ENCODE measurements at regions not wholly inside any gene's neighbourhood (a gene's known extent, or its start where the extent isn't known, plus 50 kb on each side); places are given as distances from the start of the nearest gene placed in this dataset.
"Not testable (repeated sequence)": the region's sequence is repeated elsewhere in the genome, so short reads cannot be mapped to it uniquely, and the experiment has no call there.

DNA sequence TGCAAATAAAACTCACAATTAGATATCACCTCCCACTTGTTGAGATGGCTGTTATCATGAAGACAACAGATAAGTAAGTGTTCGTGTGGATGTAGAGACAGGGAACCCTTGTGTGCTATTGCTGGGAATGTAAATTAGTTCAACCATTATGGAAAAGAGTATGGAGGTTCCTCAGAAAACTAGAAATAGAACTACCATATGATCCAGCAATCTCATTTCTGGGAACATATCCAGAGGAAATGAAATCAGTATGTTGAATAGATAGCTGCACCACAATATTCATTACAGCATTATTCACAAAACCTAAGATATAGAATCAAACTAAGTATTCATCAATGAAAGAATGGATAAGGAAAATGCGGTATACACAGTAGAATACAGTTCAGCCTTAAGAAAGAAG lies 418.7 kb upstream of the CNTN6 start:
- no peak for DNase-seq

DNA sequence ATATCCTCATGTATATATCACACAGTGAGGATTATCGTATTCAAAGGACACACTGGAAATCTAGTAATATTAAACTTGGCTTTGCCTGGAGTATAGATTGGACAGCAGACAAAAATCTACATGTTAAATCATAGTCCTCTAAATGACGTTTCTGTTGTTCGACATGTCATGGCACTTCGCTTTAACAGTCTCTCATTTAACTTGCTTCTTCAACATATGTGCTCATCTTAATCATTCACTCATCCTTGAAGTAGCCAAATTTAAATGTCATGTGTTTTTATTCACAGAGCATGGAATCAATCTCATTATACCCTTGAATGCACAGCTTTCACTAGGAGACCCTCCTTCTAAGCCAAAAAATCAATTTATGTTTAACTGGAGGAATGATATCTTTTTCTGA lies 417.0 kb upstream of the CNTN6 start:
- DNase-seq: no peak

DNA sequence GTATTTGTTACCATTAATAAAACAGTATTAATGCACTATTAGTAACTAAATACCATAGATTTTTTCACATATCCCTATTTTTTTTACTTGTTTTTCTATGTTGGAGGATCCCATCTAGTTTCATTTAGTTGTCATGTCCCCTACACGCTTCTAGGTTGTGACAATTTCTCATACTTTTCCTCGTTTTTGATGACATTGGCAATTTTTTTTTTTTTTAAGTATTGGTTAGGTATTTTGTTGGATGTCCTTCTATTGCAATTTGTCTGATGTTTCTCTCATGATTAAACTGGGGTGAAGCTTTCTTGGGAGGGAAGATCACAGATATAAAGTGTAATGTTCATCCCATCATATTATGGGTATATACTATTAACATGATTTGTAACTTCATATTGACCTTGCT lies 409.1 kb upstream of the CNTN6 start:
- DNase-seq: no peak

DNA sequence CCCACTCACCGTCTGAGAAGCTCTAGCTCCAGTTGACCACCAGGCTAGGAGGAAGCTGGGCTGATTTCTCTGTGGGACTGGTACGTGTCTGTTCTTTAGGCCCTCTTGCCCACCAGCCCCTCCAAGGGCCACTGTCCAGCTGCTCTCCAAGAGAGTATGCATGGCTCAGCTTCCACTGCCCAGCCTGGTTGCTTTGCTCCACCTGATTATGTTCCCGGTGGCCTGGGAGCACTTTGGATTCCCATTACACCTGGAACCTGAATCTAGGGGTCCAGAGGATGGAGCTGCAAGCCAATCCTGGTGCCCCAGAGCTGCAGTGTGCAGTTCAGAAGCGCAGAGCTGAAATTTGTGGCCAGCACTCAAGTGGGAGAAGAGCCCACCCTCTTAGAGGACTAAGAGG lies 402.1 kb upstream of the CNTN6 start:
- no peak for DNase-seq

DNA sequence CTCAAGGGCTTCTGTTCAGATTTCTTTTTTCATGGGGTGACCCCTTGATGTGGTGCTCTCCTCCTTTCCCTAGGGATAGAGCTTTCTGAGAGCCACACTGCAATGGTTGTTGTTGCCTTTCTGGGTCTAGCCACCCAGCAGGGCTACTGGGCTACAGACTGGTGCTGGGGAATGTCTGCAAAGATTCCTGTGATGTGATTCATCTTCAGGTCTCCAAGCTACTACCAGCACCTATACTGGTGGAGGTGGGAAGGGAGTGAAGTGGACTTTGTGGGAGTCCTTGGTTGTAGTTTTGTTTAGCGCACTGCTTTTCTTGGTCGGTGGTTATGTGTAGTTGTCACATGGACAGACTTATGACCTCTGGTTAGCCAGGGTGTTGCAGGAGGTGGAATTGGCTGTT lies 392.3 kb upstream of the CNTN6 start:
- DNase-seq: no peak

DNA sequence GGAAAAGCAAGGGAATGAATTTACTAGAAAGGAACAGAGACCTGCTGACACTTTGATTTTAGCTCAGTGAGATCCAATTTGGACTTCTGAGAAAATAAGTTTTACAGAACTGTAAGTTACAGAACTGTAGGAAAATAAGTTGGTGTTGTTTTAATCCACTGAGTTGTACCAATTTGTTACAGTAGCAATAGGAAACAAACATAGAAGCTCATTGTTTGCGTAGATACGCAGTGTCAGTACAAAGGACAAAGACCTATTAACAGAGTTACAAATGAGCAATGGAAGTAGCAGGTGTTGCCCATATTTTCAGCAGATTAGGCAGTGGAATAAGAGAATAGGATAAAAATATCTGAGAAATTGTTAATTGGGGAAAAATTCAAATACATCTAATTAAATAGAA lies 385.8 kb upstream of the CNTN6 start:
- no peak for DNase-seq

DNA sequence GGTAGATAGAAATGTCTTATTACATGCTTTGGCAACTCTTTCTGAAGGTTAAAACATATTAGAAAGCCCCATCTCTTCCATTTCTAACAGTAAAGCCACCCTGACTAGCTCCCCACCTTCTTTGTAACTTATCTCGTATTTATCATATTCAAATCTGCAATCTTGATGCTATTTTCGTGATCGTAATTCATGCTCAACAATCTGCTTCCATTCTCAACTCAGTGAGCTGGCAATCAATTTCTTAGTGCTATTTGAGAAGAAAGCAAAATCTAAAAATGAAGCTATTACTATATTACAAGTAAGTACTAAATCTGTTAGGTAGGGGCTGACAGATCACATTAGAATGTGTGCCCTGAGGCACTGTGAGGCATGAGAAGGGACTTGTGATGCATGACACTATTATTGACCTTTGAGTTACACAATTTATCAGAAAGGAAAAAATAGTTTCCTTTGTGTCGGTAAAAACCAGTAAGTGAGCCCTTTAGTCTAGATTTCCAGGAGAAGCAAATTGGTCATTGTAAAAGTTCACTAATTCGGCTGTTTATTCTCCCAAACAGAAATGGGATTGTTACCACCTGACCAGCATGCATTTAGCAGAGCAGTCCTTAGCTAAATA lies 379.7 kb upstream of the CNTN6 start:
- DNase-seq: no peak

DNA sequence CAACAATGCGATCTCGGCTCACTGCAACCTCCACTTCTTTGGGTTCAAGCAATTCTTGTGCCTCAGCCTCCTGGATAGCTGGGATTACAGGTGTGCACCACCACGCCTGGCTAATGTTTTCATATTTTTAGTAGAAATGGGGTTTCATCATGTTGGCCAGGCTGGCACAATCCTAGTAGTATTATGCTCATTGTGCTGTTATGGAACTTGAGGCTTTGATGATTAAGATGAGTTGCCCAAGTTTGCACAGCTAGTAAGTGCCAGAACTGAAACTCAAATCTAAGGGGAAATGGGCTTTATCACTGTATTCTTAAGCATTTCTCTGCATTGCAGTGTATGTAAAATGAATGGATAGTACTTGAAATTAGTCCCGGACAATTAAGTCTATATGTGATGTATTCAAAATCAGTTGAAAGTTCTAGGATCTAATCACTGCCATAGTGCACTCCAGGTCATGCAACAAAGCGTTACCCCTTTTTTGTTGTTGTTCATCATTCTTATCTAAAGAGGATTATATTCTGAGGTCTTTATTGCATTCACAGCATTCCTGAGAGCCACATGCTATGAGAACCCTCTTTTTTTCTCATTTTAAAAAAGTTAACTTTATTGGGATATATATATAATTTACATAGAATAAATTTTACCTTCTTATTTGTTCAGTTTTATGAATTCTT lies 378.7 kb upstream of the CNTN6 start:
- no peak for DNase-seq

DNA sequence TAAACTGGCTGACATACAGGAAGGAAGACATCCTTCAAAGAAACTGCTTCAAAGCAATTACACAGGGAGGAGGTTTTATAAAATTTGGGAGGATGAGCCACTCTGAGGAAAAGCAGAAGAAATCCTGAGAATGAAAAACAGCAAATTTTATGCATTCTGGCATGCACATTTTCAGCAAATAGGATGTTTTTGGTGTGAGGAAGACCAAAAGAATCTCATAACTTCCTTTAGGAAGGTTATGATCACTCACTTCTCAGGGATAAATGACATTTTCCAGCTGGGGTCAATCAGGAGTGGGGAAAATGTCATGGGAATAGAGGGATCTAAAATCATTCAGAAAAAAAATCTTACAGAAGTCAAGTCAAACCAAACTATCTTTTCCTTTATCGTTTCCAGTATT lies 371.7 kb upstream of the CNTN6 start:
- no peak for DNase-seq

DNA sequence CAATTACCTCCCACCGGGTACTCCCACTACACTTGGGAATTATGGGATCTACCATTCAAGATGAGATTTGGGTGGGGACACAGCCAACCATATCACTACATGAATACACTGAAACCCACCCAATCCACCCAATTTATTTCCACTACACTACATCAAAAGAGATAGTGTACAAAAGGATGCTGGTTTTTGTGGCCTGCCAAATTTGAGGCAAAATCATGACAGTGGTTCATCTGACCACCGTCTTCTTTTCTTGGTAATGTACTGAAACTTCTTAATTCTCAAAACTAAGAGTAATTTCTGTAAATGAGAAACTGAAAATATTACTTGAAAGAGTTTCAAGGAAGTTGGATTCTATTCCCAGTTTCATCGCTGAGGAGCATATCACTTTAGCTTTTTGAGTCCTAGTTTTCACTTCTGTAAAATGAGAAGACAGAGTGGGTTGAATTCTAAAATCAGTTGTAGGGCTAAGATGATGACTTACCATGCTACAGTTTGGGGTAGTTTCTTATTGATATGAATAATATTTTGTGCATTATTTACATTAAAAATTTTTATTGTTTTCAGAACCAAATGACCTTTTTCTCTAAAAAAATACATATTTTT lies 360.4 kb upstream of the CNTN6 start:
- no peak for DNase-seq

DNA sequence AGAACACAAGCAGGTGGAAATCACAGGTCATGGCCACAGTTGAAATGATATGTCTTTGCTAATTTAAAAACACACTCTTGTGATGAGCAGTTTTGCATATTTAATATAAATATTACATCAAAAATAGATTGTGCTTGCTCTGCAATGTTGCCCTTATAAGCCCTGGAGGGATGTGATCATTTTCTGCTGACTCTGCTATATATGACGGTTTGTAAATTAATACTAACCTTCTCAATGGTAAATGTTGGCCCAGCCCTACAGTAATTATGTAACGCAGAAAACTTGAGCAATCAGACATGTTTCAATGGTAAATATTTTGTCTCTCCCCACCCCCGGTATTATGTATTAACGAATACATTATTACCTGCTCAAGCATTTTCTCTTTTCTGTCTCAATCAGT lies 359.5 kb upstream of the CNTN6 start:
- no peak for DNase-seq

DNA sequence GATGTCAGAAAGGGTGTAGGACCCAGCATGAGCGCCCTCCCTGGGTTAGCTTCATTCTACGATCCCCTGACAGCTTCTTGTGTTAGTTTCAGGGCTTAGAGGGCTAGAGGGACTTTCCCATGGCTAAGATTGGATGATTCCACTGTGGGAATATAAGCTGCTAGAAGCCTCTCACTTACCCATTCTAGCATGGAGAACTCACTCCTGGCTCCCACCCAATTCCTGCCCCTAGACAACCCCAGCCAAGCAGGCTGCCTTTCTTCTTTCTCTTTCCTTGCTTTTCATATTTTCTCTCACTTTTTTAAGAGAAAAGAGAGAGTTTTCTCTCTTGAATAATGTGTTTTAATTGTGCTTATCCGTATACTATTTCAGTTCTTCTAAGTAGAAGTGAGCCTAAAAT lies 335.1 kb upstream of the CNTN6 start:
- DNase-seq: no peak

DNA sequence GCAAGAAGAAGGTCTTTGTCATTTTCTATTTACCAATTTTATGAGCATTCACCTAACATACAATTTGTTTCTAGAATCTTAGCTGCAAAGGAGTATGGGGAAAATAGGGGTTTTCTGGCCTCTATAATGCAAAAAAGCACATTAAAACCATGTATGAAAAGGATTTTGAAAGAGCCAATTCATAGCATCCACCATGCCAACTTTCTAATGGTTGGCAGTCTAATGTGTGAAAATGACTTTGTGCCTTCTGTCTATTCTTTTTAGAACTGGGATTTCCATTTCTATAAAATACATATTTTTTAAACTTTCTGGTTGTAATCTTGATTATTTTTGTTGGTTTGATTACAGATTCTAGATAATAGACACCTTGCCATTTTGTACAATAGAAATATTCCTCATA lies 333.7 kb upstream of the CNTN6 start:
- no peak for DNase-seq

DNA sequence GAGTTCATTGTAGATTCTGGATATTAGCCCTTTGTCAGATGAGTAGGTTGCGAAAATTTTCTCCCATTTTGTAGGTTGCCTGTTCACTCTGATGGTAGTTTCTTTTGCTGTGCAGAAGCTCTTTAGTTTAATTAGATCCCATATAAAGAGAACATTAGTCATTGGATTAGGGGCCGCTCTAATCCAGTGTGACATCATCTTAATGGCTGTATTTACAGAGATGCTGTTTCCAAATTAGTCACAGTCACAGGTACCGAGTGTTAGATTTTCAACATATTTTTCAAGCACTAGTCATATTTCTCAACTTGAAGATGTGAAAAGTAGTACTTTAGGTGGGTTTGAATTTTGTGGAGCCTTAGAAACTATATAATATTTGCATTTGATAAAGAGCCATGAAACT lies 319.4 kb upstream of the CNTN6 start:
- not testable (repeated sequence) for DNase-seq

DNA sequence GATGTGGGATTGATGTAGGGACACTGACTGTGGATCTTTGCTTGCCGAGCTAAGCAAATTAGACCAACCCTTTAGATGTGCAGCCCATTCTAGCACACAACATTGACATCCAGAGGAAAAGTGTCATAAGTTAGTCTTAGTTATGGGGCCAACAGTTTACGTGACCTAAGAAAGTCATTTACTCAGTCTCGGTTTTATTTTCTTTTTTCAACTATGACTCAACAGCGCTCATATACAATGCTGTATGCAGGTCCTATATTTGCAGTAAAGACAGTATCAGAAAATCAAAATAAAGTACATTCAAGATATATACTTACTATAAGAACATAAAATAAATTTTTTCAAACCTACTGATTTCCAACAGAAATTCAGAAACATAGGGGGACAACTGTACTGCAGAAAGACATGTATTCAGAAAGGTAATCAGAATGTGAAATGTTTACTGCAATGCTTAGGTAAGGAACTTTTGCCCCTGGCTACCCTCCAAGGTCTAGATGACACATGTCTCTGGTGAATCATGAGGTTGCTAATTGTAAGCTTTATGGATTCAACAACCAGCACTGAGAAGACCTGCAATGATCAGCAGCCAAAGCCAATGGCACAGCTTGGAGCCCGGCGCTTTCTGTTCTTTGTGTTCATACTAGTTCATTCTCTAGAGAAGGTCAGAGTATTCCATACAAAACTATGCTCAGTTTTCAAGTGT lies 317.5 kb upstream of the CNTN6 start:
- no peak for DNase-seq

DNA sequence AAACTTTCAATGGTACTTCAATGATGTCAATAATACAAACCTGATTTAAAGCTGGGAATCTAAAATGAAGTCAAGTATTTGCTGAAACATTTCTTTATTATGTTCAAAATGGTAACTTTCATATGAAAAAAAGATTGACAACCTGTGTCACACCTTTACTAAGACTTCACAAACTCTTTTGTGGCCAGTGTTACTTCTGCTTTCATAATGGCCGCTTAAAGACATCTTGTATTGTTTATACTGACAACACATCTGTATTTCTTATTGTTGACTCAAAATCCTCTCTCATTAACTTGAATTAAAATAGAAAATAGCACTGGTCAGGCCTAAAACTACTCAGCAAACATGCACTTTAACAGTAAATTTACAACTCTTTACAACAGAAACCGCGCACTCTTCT lies 312.3 kb upstream of the CNTN6 start:
- DNase-seq: no peak

DNA sequence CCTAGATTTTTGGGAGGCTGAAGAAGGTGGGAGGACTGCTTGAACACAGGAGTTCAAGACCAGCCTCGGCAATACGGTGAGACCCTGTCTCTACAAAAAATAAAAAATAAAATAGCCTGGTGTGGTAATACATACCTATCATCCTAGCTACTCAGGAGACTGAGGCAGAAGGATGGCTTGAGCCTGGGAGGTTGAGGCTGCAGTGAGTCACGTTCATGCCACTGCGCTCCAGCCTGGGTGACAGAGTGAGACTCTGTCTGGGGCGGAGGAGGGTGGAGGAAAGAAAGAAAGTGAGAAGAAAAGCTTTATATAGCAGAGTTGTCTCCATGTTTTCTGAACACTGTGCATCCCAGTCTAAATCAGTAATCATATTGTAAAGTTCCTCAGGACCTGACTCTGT lies 301.4 kb upstream of the CNTN6 start:
- no peak for DNase-seq

DNA sequence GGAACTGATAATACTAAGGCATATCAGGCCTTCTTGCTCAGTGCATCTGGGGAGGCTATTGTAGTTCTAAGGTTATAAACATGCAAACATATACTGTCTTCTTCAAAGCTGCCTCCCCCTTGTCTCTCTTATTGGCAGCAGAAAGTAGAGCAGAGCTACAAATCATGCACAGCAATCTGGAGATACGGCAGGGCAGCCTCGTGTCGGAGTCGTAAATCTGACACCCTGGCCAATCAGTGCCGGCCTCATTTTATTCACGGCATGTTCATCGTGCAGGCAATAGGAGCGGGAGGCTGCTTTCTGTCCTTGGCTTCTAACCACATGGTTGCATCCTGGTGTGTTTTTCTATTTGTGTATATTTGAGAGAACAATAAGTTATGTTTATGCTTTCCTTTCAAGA lies 300.2 kb upstream of the CNTN6 start:
- DNase-seq: no peak

DNA sequence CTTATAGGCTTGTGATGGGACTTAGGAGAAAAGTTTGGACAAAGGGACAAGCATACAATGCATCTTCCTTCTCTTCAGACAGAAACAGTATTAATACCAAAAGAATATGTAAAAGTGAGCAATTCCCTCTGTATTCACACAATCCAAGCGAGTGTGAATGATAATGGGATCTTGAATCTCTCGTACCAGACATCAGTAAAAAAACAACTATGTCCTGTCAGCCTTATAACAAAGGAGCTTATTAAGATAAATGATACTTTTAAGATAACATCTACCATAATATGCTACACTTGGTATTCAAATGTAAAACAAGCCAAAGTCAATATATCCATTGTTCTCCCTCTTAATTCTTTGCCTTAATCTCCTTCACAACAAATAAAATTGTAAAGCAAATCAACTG lies 288.6 kb upstream of the CNTN6 start:
- DNase-seq: no peak

DNA sequence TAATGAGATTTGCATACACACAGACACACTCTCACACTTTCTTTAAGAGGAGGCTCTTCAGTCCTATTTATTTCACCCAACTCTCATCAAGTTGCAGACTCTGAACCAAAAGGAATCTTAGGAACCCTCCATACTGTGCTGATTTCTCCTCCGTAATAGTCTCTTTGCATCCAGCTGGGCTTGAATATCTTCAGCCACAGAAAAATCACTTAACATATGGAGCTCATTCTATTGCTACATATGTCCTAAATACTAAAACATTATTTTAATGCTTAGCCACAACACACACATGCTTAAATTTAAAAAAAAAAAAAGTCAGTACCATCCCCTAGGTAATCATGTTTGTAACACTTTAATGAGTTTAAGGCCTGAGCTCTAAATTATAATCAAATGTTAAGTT lies 287.5 kb upstream of the CNTN6 start:
- DNase-seq: no peak

DNA sequence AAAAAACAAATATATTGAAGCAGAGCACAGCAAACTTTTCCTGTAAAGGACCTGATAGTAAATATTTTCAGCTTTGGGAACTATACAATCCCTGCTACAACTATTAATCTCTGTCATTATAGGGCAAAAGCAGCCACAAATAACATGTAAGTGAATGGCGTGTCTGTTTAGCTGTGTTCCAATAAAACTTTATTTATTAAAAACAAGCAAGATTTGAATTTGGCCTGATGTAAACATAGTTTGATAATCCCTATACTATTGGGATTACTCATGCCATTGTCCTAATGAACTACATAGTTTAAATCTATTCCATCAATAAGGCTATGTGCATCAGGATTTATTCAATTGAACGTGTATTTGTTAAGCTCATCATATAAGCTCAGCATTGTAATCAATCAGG lies 286.8 kb upstream of the CNTN6 start:
- no peak for DNase-seq

DNA sequence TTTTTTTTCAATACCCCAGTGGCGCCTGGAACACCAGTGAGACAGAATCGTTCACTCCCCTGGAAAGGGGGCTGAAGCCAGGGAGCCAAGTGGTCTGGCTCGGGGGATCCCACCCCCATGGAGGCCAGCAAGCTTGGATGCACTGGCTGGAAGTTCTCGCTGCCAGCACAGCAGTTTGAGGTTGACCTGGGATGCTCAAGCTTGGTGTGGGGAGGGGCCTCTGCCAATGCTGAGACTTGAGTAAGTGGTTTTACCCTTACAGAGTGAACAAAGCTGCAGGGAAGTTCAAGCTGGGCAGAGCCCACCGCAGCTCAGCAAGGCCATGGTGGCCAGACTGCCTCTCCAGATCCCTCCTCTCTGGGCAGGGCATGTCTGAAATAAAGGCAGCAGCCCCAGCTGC lies 276.2 kb upstream of the CNTN6 start:
- no peak for DNase-seq

DNA sequence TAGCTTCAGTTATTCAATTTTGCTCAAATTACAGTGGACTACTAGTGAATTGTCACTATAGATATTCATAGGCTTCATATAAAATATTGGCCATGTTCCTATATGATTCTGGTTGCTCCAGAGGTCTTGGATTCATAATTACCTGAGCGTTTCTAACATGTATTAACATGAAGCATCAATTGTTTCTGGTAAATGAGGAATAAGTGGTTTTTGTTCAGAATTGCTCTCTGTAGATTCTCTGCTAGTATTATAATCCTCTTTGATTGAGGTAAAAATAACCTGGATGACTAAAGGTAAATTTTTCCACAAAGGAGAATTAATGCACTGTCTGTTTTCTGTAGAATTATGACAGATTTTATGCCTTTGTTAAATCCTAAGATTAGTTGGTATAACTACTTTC lies 258.1 kb upstream of the CNTN6 start:
- no peak for DNase-seq

DNA sequence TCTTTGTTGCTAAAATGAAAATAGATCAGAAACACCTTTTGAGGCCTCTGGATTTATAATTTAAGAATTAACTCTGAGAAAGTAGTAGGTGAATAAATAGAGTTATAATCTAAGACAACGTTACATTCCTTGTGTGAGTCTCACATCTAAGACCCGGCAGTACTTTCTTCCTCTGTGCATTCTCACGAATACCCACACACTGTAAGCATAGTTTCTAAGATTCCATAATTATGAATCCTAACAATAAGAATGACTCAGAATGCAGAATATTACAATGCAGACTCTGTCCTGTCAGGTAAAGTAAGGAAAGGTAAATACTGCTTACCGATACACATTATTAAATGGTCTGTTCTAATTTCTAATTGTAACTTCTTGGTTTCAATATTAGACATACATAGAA lies 257.7 kb upstream of the CNTN6 start:
- DNase-seq: no peak

All from COR-L47 (cell line).